LHCN-M2 (cell line): ENCODE measurements at regions not wholly inside any gene's neighbourhood (a gene's known extent, or its start where the extent isn't known, plus 50 kb on each side); places are given as distances from the start of the nearest gene placed in this dataset.
"Not testable (repeated sequence)": the region's sequence is repeated elsewhere in the genome, so short reads cannot be mapped to it uniquely, and the experiment has no call there.

Experiments
- DNase-seq: peaks from one replicate; pipeline ENCODE4 v3.0.0-alpha.2; 2012; ENCODE audit warnings: low read depth

DNA sequence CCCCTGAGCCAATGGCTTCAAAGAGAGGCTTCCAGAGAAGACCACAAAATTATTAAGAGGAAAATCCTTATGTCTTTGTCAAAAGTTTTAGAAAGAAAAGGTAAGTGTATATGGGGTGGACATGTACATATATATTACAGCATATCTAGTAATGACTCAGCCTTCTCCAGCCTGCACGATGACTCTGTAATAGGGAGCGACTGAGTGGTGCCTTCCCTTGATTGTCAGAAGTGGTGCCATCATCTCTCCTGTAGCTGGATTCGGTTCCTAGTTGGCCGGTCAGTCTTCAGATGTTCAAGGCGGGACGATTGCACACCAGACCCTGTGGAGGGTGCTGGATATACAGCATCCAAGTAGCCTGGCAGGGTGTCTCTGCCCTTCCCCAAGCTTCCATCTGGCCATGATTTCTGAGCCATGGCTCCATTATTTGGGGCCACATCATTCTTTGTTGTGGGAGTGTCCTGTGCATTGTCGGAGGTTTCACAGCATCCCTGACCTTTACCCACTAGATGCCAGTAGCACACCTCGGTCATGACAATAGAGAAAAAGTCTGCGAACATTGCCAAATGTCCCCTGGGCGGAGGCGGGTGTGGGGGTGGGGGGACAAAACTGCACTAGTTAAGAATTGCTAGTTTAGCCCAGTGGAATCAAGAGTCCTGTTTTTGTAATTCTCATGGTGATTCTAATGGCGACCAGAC, 206.2 kb upstream of the KAZN start:
- DNase-seq = no peak

DNA sequence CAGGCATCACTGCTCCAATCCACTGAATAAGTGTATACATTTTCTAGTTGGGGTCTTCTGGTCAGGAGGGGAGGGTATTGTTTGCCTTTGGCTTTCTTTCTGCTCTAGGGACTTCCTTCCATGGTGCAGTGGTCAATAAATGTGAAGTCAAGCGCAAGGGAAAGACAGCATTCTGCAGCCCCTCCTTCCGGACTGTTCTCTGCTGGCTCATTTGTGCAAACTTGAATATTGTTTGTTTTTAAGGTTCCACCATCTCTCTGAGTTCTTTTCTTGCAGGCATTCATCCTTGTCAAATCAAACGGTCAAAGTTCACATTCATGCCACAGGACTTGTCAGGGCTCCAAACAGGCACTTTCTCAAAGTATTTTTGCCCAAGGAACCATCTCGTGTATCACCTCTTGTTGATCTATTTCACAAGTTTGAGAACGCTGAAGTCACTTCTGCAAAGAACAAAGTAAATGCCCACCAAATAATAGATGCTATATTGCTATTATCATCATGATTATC, 205.6 kb upstream of the KAZN start:
- DNase-seq = no peak

DNA sequence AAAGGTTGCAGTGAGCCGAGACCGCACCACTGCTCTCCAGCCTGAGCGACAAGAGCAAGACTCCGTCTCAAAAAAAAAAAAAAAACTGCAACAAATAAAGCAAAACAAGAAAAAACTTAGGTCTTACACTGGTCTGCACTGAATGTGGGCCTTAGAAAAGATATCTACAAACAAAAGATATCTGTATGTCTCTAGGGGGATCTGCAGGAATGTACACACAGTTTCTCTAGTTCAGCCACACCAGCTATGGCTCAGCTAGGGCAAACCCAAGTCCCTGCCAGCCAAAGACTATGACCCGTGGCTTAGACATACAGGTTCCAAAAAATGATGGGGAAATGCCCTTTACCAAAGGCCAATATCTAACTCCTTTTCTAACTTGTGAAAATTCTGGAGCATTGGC, 202.4 kb upstream of the KAZN start:
- no peak for DNase-seq

DNA sequence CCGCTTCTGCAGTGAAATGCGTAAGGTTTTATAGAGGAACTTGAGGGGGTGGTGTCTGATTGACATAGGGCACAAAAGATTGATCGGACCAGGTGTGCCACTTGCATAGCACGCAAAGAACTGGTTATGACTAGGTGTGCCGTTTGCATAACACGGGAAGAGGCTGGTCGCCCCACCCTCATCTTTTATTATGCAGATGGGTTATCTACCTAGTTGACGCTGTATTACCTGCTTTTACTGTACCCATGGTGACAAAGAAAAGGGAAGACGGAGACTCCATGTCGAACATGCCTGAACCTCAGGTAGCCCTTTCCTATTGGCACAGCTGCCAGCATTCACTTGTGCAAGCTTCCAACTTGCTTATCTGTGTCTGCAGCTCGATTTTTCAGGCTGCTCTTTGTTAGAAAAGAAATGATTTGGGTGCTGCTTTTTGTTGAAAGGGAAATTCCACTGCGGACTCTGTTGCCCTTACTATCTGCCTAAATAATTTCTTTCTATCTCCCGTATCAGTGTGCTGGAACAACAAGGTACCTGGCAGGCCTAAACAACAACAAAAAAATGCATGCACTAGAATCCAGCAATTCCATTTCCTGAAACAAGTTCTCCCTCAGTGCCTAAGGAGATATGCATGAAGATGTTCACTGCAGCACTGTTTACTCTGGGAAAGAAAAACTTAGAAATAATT, 194.4 kb upstream of the KAZN start:
- DNase-seq = no peak

DNA sequence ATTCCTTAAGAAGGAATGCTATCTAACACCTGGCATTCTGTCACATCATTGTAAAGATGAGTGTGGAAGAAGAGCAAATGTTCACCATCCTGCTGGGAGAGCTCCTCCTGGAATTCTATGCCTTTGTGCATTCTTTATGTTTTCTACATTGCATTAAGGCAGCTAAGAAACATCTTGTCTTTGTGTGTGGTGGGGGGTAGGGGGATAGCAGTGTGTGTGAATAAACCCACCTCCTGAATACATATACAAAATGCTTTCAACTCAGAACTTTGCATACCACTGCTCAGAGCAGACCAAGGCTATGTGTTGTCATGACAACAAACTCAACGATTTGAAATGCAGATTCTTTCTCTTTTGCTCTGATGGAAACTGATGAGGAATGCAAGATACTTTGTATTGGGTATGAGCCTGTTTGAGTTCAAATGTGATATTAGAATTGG, 193.6 kb upstream of the KAZN start:
- DNase-seq = no peak

DNA sequence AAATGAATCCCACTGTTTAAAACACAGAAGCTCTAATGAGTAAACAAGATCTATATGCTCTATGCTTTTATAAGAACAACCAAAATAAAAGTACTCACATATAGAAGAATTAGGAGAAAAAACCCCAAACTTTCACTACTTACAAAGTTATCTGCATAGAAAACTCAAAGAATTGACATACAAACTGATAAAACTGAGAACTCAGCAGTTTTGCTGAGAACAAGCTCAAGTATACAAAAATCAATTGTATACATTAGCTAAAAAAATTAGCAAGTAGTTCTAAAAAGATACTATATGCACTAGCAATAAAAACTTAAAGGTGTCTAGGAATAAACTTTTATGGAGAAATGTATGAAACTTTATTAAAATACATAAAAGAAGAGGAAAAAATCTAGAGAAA, 186.2 kb upstream of the KAZN start:
- no peak for DNase-seq

DNA sequence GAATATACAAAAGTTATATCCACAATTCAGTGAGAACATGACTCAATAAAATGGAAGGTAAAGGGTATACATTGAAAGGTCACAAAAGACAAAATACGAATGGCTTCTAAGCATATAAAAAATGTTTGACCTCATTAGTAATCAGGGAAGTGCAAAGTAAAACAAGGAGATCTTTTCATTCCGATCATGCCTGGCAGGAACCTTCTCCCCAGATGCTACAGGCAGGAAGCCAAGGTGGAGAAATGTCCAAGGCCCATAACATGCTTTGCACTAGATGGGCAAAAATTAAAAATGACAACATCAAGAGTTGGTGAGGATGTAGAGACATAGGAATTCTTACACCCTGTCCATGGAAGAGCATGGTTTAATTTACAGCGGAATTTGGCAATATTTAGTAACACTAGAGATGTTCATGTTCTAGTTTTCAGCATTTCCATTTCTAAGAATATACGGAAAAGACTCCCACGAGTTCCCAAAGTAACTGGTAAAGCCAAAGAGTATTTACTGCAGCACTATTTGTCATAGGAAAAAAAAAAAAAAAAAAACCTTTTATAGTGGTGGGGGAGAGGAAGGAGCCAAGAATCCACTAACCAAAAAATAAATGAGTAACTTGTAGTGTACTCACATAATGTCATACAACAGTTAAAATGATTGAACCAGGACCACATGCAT, 184.5 kb upstream of the KAZN start:
- no peak for DNase-seq

DNA sequence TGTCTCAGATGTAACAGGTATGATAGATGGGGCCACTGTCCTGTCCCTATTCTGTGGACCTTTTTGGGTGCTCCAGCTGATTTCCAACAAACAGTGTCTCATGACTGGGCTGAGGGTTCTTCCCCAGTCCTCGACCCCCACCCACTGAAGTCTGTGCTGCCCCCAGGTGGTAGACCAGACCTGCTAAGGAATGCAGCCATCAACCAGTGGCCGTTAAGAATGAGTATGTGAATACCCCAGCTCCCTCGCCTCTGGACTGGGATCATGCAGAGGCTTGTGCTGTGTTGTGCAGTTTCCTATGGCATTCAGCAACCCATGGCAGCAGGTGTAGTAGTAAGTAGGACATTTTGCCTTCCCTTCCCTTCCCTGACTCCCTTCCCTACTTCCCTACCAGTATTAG, 183.1 kb upstream of the KAZN start:
- DNase-seq = no peak

DNA sequence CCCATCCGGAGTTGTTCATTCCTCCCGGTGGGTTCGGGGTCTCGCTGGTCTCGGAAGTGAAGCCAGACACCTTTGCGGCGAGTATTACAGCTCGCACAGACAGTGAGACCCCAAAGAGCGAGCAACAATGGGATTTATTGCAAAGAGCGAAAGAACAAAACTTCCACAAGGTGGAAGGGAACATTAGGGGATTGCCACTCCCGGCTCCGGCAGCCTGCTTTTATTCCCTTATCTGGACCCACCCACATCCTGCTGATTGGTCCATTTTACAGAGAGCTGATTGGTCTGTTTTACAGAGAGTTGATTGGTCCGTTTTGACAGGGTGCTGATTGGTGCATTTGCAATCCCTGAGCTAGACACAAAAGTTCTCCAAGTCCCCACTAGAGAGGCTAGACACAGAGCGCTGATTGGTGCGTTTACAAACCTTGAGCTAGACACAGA, 178.7 kb upstream of the KAZN start:
- DNase-seq = not testable (repeated sequence)

DNA sequence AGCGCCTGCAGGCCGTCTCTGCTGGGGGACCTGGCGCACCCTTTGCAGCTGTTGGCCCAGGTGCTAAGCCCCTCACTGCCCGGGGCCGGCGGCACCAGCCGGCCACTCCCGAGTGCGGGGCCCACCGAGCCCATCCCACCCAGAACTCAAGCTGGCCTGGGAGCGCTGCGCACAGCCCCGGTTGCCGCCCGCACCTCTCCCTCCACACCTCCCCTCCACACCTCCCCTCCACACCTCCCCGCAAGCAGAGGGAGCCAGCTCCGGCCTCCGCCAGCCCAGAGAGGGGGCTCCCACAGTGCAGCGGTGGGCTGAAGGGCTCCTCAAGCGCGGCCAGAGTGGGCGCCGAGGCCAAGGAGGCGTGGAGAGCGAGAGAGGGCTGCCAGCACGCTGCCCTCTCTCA, 177.8 kb upstream of the KAZN start:
- no peak for DNase-seq

DNA sequence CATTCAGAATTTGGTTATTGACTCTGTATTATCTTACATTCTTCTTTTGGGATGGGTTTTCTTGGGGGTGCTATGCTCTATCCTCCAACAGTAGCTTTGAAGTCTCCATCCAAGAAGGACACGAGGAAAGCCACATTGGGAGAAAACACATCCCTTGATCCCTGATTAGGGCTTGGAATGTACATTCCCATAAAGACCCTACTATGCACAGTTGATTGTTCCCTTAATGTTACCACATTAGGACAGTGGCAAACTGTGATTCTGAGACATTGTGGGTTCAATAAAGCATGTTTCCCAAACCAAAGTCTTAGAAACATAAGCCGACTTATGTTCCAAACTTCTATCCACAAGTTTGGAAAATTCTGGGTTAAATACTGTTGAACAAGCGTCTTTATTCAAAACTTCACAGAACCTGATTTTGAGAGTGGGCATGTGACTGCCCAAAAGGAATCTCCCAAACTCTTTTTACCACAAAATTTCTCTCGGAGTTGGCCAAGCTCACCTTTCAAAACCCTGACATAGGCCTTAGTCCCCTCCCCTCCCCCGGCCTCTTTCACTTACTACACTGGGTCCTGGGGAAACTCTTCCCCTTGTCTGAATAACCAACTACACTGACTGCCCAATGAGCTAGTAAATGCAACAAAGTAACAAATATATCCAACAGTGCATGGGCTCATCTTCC, 177.0 kb upstream of the KAZN start:
- no peak for DNase-seq

DNA sequence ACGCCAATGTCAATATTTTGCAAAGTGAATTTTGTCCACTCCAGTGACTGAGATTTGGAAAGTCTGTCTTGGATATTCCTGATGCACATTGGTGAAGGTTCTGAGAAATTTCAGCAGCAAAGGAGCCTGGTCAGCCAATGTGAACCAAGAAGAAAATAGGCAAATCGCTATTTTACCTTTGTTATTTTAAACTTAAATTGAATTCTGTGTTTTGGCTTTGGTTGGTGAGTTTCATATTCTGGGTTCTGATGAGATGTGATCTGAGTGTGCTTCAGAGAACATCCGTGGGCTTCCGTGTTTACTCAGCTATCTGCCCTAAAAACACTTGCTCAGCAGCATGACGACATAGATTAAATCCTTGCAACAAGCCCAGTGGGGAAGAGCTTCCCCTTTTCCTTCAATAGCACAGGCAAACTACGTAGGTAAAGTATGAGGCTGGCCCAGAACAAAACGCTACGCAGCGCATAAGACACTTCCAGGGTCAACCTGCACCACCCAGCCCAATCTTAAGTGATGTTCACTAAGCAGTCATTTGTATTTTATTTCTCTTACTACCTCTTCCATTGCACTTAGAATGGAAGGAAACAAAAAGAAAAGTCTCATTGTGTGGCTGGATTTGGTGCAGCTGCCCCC, 176.4 kb upstream of the KAZN start:
- DNase-seq = no peak

DNA sequence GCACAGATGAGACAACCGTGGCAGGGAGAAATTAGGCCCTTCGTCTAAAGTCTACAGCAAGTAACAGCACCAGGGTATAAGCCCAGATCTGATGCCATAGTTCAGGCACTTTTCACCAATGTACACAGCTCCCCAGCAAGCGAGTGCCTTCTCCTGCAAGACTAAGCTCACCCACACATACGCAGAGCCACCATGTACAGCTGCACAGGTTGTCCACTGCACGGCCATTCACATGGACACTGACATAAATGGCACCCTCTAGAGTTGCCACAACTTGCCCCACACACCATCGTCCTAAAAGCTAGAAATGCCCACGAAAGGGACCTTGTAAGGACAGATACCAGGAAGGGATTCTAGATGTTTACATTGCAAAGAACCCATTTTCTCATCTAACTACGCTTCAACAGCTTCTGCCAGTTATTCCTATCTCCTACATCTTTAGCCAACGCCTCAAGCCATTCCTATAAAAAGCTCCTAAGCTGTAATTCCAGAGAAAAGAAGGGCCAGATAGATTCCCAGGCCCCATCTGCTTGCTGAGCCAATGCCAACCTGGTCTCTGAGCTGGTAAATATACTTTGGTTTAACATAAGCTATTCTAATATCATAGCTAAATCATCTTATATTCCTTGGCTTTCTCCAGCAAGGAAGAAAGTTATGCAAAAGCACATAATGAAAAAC, 174.0 kb upstream of the KAZN start:
- no peak for DNase-seq

DNA sequence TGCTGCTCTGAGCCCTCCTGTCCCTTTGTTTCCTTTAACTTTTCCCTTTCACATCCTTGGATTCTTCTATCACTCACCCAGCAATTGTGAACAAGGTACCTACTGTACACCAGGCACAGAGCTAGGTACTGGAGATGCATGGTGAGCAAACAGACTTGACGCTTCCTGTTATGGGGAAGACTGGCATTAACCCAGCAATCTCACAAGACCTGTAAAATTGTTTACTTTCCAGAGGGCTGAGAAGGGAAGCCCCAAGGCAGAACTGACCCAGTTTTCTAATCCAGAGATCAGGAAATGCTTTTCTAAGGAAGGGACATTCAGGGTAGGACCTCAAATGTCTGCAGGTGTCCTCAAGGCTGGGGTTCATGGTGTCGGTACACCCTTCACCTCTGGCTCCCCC, 171.6 kb upstream of the KAZN start:
- no peak for DNase-seq

DNA sequence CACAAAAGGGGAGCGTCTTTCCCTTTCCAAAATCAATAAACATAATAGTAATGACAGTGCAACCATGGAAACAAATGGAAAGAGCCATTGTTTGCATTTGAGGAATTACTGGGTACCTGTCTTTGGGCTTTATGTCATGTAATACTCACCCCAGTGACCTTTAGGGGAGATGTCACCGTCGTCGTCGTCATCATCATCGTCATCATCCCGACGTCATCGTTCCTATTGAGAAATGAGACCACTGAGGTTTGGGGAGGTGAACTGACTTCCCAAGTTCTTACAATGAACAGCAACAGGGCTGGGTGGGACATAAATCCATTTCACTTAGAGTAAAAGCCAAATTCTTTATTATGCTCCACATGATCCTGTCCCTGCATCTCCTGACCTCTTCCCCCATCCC, 168.9 kb upstream of the KAZN start:
- no peak for DNase-seq

DNA sequence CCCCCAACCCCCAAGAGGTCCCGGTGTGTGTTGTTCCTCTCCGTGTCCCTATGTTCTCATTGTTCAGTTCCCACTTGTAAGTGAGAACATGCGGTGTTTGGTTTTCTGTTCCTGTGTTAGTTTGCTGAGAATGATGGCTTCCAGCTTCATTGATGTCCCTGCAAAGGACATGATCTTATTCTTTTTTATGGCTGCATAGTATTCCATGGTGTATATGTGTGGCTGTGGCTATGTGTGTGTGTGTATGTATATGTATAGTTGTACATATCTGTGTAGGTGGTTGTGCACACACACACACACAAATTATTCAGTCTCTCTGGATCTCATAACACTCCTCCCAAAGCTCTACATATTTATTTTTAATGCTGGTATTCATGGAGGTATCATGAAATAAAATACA, 165.8 kb upstream of the KAZN start:
- DNase-seq = not testable (repeated sequence)

DNA sequence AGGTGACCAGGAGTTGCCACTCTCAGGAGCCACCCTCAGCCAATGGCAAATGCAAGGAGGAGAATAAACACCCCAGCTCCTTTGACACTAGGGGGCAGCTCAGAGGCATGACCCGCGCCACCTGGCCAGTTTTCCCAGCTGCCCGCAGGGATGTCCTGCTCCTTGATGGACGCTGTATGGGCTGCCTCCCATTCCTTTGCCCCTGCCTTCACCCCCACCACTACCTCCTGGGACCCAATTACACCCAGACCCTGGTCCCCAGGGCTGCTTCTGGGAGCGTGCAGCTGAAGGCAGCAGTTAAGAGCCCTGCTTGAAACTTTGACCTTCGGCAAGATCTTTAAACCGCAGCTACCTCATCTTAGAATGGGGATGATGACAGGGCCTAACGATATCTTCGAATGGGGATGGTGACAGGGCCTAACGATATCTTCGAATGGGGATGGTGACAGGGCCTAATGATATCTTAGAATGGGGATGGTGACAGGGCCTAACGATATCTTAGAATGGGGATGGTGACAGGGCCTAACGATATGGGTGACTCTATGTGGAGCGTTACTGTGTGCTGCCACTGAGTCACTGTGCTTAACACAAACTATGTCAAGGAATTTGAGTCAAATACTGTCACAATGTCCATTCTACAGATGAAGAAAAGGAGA, 163.0 kb upstream of the KAZN start:
- DNase-seq = no peak

DNA sequence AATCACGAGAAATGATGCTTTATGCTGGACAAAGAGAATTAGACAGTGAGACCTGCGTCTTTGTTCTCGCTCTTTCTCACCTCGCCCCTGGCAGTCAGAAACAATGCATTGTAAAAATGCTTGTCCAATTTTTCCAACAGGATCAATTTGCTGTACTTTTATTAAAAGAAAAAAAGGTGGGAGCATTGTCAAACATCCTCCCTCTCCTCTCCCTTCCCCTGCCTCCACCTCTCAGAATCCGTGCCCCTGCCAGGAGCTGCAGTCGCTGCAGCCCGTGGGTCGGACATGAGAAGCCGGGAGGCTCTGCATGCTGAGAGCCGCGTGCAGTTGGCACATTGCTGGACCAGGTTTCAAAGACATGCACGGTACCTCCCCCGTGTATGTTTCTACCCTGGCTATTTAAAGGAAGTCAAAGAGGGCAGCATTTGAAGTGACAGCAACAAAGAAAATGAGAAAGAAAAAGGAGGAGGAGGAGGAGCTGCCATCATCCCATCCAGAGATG, 161.0 kb upstream of the KAZN start:
- no peak for DNase-seq

DNA sequence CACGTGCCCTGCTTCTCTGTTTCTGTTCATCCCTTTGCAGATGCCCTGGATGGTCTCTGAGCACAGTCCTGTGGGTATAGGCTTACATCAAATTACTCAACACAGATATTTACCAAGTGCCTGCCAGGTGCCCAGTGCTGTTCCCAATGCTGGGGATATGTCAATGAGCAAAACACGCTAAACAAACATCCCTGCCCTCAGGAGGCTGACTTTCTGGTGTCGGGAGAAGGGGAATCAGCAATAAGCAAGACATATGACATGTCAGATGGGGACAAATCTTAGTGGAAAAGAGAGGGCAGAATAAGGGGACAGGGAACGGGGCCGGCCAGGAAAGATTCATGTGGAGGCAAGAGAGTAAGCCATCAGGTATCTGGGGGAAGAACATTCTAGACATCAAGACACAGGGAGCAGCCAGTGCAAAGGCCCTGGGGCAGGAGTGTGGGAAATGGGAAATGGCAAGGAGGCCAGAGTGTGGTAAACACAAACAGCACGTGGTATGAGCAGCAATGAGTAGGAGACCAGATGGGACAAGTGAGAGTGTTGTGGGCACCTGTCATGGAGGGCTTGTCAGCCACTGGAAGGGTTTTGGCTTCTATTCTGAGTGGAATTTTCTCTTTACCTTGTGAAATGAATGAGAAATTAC, 160.2 kb upstream of the KAZN start:
- DNase-seq = no peak

DNA sequence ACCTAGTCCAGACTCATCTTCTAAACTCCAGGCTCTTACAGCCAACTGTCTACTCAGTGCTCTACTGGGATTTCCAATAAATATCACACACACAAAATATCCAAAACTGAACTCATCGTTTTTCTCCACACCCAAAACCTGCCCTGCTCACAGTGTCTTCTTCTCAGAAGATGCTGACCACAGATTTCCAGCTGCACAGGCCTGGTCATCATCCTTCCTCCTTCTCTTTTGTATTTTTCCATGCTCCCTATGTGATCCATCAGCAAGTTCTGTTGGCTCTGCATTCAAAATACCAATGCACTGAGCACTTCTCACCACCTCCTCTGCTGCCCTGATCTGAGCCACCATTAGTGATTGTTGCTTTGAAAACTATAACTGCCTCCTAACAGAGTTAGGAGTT, 159.5 kb upstream of the KAZN start:
- no peak for DNase-seq
